Heart left ventricle (tissue), 16 donors: ENCODE measurements at regions not wholly inside any gene's neighbourhood (a gene's known extent, or its start where the extent isn't known, plus 50 kb on each side); places are given as distances from the start of the nearest gene placed in this dataset.

Experiments used
- ATAC-seq, 4 donors: fragments of 200-7000 bp; cut with Tn5 transposase; one replicate each; pipeline ENCODE4 v1.9.1; 2020 to 2022; ENCODE audit warnings: moderate library complexity in 4 of 4, mild to moderate bottlenecking in 3 of 4, moderate number of reproducible peaks in 1 of 4
- DNase-seq, 5 donors: peaks; one replicate each; pipeline ENCODE4 v3.0.0-alpha.2; 2020
- H3K27ac ChIP-seq, 12 donors: fragments of 200-600 bp; sonication (generic) in 4 of 12; one replicate each; pipeline versions ENCODE4 v1.5.0 to v1.8.0; 2016 to 2022; ENCODE audit warnings: mild to moderate bottlenecking in 2 of 12
- H3K27me3 ChIP-seq, 9 donors: fragments of 200-600 bp; sonication (generic) in 2 of 9; one replicate each; pipeline versions ENCODE4 v1.5.1 to v1.8.0; 2016 to 2022; ENCODE audit warnings: mild to moderate bottlenecking in 3 of 9
- H3K36me3 ChIP-seq, 9 donors: fragments of 200-600 bp; sonication (generic) in 2 of 9; one replicate each; pipeline versions ENCODE4 v1.5.0 to v1.8.0; 2018 to 2022; ENCODE audit warnings: mild to moderate bottlenecking in 2 of 9
- H3K4me1 ChIP-seq, 12 donors: fragments of 200-600 bp; sonication (generic) in 4 of 12; one replicate each; pipeline versions ENCODE4 v1.5.0 to v1.8.0; 2016 to 2022; ENCODE audit warnings: mild to moderate bottlenecking in 3 of 12
- H3K4me3 ChIP-seq, 12 donors: fragments of 200-600 bp; sonication (generic) in 4 of 12; one replicate each; pipeline versions ENCODE4 v1.5.0 to v1.8.0; 2017 to 2022; ENCODE audit warnings: mild to moderate bottlenecking in 9 of 12, moderate library complexity in 4 of 12
- H3K9me3 ChIP-seq, 12 donors: fragments of 200-600 bp; sonication (generic) in 4 of 12; one replicate each; pipeline versions ENCODE4 v1.5.0 to v1.8.0; 2016 to 2022; ENCODE audit warnings: mild to moderate bottlenecking in 1 of 12
- POLR2A ChIP-seq, 2 donors: fragments of 450-650 bp; IDR thresholded peaks; one replicate each; pipeline ENCODE4 v1.6.1; 2017; ENCODE audit warnings: antibody characterized with exemption in 2 of 2, mild to moderate bottlenecking in 2 of 2, moderate library complexity in 2 of 2
- WGBS, 4 donors: extraction: QIAGEN DNeasy Blood & Tissue Kit in 2 of 4; methylation state at CpG; one replicate each; pipeline versions ENCODE4 v1.1.5 to v1.1.7; 2013 to 2018; 5-methylcytosine and 5-hydroxymethylcytosine counted together
- intact Hi-C, 10 donors: fragments of 100-400 bp; cut with DNase I; formaldehyde crosslinking; loops; one replicate each; pipeline versions ENCODE4 v1.11.1 to v1.14.2; 2022
- TF ChIP-seq, protein P1 (sequence below), 12 donors: fragments of 200-600 bp; sonication (generic) in 4 of 12; IDR thresholded peaks; one replicate each; pipeline versions ENCODE4 v1.5.0 to v1.8.0; 2018 to 2022; ENCODE audit warnings: antibody characterized with exemption in 12 of 12, mild to moderate bottlenecking in 5 of 12
- donor health status: ischemic (EF 13 %, LVEDD 7.1; RV severe dilation, severe dysfunction).
- donor health status: healthy with polysubstance abuse.
- donor health status: DM: no; HTN: yes; CAD: no.
- donor health status: DM: no; HTN: no; CAD: no.
- donor health status: ischemic (EF 25% LVEDD 6.9; RV normal size, moderate dysfunction).
- donor health status: ischemic (EF 25% LVEDD 5.7; RV mildly dilated, moderate dysfunction).
- donor health status: healthy.
- donor health status: DM: yes; HTN: yes; CAD: no.
- donor health status: ischemic (EF 35%, LVEDD 5.7; RV mildly dilated, moderate dysfunction).
- donor health status: nonischemic (EF 11% LVEDD 7.7; RV severe dilation, severe dysfunction).
- donor health status: DM: yes; HTN: yes; CAD: no.
- donor health status: PGD.
- donor health status: ischemic (EF 29% LVEDD 5.4; RV normal size, mild dysfunction).
- donor health status: nonischemic (EF 23%, LVEDD 6.1; RV moderate dilation, normal function).

DNA sequence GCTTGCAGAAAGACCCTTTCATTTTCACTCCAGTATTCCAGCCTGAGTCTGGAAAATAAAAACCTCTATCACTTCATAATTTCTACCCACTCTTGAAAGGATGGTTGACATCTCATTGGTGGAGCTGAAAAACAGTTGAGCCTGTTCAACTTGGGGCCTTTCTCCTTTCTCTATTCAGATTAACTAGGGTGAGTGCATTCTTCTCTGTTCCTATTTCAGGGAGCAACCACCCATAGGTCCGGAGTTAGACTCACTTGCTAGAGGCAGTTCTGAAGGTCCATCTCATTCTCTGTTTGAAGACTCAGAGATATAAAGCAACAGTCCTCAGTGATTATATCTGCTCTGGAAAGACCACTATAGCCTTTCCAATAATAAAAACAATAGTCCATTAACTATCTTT is 167.9 kb upstream of the SPOPL start:
- H3K4me1 ChIP-seq, result no peaks in the 10 kb centered on the region
- no peaks in the 10 kb centered on the region for H3K27me3 ChIP-seq
- H3K36me3 ChIP-seq, result no peaks in the 10 kb centered on the region
- intact Hi-C loops, result no loop called here
- ATAC-seq (no peak), DNase-seq (no peak)
- H3K4me3 ChIP-seq, result no peak overlapping the region
- H3K27ac ChIP-seq, result no peak overlapping the region
- no peaks in the 10 kb centered on the region for H3K9me3 ChIP-seq
- TF ChIP-seq POLR2A (IDR thresholded peaks at IDR 0.05), result no peak
- TF ChIP-seq, protein P1, sequence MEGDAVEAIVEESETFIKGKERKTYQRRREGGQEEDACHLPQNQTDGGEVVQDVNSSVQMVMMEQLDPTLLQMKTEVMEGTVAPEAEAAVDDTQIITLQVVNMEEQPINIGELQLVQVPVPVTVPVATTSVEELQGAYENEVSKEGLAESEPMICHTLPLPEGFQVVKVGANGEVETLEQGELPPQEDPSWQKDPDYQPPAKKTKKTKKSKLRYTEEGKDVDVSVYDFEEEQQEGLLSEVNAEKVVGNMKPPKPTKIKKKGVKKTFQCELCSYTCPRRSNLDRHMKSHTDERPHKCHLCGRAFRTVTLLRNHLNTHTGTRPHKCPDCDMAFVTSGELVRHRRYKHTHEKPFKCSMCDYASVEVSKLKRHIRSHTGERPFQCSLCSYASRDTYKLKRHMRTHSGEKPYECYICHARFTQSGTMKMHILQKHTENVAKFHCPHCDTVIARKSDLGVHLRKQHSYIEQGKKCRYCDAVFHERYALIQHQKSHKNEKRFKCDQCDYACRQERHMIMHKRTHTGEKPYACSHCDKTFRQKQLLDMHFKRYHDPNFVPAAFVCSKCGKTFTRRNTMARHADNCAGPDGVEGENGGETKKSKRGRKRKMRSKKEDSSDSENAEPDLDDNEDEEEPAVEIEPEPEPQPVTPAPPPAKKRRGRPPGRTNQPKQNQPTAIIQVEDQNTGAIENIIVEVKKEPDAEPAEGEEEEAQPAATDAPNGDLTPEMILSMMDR (IDR thresholded peaks at IDR 0.05), result no peak
- 80 to 89% (median 86%) methylated on average over 1 of the region's 1 CpG for WGBS, 4 donors

GRCh38 chr2:138334323-138334722 is 167.2 kb upstream of the SPOPL start:
- H3K27me3 ChIP-seq, result no peaks in the 10 kb centered on the region
- DNase-seq (no peak), ATAC-seq (no peak)
- no peak overlapping the region for H3K4me3 ChIP-seq
- WGBS, 4 donors, result 42 to 61% (median 51%) methylated on average over 3 of the region's 3 CpGs
- no peaks in the 10 kb centered on the region for H3K9me3 ChIP-seq
- intact Hi-C loops, result no loop called here
- H3K4me1 ChIP-seq, result no peaks in the 10 kb centered on the region
- H3K36me3 ChIP-seq, result no peaks in the 10 kb centered on the region
- TF ChIP-seq, protein P1 (IDR thresholded peaks at IDR 0.05), result no peak
- TF ChIP-seq POLR2A (IDR thresholded peaks at IDR 0.05), result no peak
- no peak overlapping the region for H3K27ac ChIP-seq

DNA sequence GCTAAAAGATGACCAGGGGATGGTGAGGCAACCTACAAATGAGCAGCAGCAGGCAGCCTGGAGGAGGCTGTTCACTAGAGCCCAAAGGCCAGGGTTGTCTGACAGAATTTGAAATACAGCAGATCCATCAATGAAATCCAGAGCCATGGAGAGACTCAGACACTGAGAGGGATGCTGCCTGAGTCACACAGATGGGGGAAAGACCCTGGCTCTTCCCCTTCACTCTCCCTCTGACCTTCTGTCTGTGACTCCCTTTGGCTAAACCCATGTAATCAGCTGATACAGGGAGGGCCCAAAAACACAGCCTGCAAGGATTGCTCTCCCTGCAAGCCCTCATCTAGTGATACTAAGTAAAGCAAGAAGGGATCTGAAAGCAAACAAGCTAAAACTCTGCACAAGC is 166.5 kb upstream of the SPOPL start:
- Histone ChIP-seq H3K4me3 (no peak overlapping the region), H3K36me3 (no peaks in the 10 kb centered on the region), H3K27ac (no peak overlapping the region), H3K27me3 (no peaks in the 10 kb centered on the region), H3K4me1 (no peaks in the 10 kb centered on the region), H3K9me3 (no peaks in the 10 kb centered on the region)
- intact Hi-C loops, result no loop called here
- DNase-seq (no peak), ATAC-seq (no peak)
- no peak for TF ChIP-seq POLR2A (IDR thresholded peaks at IDR 0.05)
- TF ChIP-seq, protein P1 (IDR thresholded peaks at IDR 0.05), result no peak

DNA sequence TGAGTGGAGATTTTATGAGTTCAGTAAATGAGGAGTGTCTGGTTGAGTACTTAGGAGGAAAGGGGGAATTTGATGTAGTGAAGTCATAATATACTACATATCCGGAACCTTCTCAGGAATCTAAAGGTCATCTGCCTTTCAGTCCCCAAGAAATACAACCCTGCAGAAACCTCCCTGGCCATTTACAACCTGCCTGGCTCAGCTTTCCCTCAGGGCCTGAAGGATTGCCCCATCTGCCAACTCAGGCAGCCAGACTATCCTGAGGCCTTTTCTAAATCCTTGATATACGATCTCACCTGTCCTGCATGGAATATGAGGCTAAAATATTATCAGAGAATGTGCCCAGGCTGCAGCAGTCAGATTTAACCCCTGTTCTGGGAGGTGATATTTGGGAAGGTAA is 165.4 kb upstream of the SPOPL start:
- intact Hi-C loops, result no loop called here
- H3K9me3 ChIP-seq, result no peaks in the 10 kb centered on the region
- no peak for DNase-seq
- no peaks in the 10 kb centered on the region for H3K36me3 ChIP-seq
- H3K27me3 ChIP-seq, result no peaks in the 10 kb centered on the region
- no peak for ATAC-seq
- no peaks in the 10 kb centered on the region for H3K4me1 ChIP-seq
- no peak overlapping the region for H3K27ac ChIP-seq
- H3K4me3 ChIP-seq, result no peak overlapping the region
- 94 to 100% (median 97%) methylated on average over 2 of the region's 2 CpGs for WGBS, 4 donors
- TF ChIP-seq, protein P1 (IDR thresholded peaks at IDR 0.05), result no peak
- TF ChIP-seq POLR2A (IDR thresholded peaks at IDR 0.05), result no peak
